Epithelial cell of esophagus (primary cell): ENCODE measurements at regions not wholly inside any gene's neighbourhood (a gene's known extent, or its start where the extent isn't known, plus 50 kb on each side); places are given as distances from the start of the nearest gene placed in this dataset.

Source experiments
- DNase-seq: peaks from one replicate; pipeline ENCODE4 v3.0.0; 2010; ENCODE audit warnings: low read depth
- H3K4me3 ChIP-seq: 2 replicates; pipeline ENCODE4 v1.5.1; 2011; ENCODE audit warnings: mild to moderate bottlenecking, low read length, control low read depth
- CTCF ChIP-seq: IDR thresholded peaks from 2 replicates; pipeline ENCODE4 v1.5.1; 2011; ENCODE audit warnings: low read depth, mild to moderate bottlenecking, low read length, control low read depth, inconsistent platforms; ENCODE audit not compliant: insufficient read depth; ENCODE audit errors: missing control alignments

- peak; percentile 62 for TF ChIP-seq CTCF
- peak overlapping the region; percentile 50 for H3K4me3 ChIP-seq
- DNase-seq = peak; percentile 78
These were observed 208.4 kb downstream of the TPST1 start for GRCh38 chr7:66413379-66414114.

- TF ChIP-seq CTCF = no peak
- no peak for DNase-seq
- H3K4me3 ChIP-seq = no peak overlapping the region
These were observed 210.6 kb downstream of the TPST1 start for GRCh38 chr7:66415659-66416265.

GRCh38 chr7:66418537-66418936 lies 210.1 kb upstream of the KCTD7 start:
- no peak for TF ChIP-seq CTCF
- H3K4me3 ChIP-seq = no peak overlapping the region
- no peak for DNase-seq

DNA sequence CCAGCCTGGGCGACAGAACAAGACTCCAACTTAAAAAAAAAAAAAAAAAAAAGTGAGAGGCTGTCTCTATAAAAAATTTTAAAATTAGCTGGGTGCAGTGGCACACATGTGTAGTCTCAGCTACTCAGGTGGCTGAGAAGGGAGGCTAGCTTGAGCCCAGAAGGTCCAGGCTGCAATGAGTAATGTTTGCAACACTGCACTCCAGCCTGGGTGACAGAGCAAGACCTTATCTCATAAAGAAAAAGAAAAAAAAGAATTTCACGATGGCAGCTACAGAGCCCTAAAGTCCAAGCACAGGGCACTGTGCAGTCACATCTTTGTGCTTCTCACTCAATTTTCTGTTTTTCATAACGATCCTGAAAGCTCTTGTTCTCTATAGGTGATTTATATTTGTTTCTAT lies 209.5 kb upstream of the KCTD7 start:
- TF ChIP-seq CTCF = no peak
- DNase-seq = no peak
- H3K4me3 ChIP-seq = no peak overlapping the region

DNA sequence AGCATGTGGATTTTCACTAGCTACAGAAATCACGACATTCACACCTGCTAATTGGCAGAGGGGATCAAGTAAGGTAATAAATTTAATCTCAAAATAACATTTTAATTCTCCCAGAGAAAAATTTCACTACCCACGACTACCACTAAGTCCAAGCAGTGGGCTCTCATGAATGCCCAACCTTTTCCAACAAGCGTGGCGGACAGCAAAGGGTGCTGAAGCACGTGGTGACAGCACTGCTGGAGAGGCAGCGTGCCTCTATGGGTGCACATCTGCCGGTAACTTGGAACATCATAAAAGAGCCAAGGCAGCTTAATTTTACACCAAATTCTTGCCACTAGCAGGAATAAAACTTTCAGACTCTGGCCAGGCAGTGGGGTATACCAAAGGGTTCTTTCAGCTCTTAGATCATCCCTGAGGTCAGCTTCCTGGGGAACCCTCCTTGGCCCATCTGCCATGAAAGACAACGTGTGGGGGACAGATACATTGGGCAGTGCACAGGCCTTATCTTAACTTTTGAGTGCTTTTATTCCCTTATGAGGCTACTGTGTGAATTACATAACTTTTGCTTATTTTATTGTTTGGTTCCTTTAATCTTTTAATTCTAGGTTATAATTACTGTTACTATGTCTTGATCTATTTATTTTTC lies 206.7 kb upstream of the KCTD7 start:
- DNase-seq = no peak
- H3K4me3 ChIP-seq = no peak overlapping the region
- TF ChIP-seq CTCF = no peak

GRCh38 chr7:66423729-66424128 lies 205.0 kb upstream of the KCTD7 start:
- TF ChIP-seq CTCF = no peak

More at GRCh38 chr7:66423729-66424128, 205.0 kb upstream of the KCTD7 start:
- DNase-seq = no peak
- no peak overlapping the region for H3K4me3 ChIP-seq
